Chondrocyte (in vitro differentiated cells): ENCODE measurements at regions not wholly inside any gene's neighbourhood (a gene's known extent, or its start where the extent isn't known, plus 50 kb on each side); places are given as distances from the start of the nearest gene placed in this dataset.

Source experiments
- DNase-seq: peaks from one replicate; pipeline ENCODE4 v3.0.0; 2021; ENCODE audit warnings: mixed read lengths, low spot score
- H3K27ac Mint-ChIP-seq: one replicate; pipeline ENCODE4 v1.8.0; 2021; ENCODE audit warnings: mild to moderate bottlenecking, moderate library complexity, mixed read lengths; ENCODE audit not compliant: unreplicated experiment
- H3K27me3 Mint-ChIP-seq: 2 replicates; pipeline ENCODE4 v1.8.0; 2021; ENCODE audit warnings: low read depth, mixed read lengths
- H3K36me3 Mint-ChIP-seq: 2 replicates; pipeline ENCODE4 v1.8.0; 2021; ENCODE audit warnings: low read depth, mixed read lengths
- H3K4me1 Mint-ChIP-seq: 2 replicates; pipeline ENCODE4 v1.8.0; 2021; ENCODE audit warnings: low read depth, mild to moderate bottlenecking, mixed read lengths
- H3K4me3 Mint-ChIP-seq: one replicate; pipeline ENCODE4 v1.8.0; 2021; ENCODE audit warnings: mild to moderate bottlenecking, moderate library complexity, mixed read lengths; ENCODE audit not compliant: unreplicated experiment
- H3K9me3 Mint-ChIP-seq: 2 replicates; pipeline ENCODE4 v1.8.0; 2021; ENCODE audit warnings: low read depth, mixed read lengths
- TF ChIP-seq, protein P1 (sequence below): fragments of 200-600 bp; sonication (generic); IDR thresholded peaks from 2 replicates; pipeline ENCODE4 v1.5.0; 2021; ENCODE audit warnings: antibody characterized with exemption, mild to moderate bottlenecking, moderate library complexity

DNA sequence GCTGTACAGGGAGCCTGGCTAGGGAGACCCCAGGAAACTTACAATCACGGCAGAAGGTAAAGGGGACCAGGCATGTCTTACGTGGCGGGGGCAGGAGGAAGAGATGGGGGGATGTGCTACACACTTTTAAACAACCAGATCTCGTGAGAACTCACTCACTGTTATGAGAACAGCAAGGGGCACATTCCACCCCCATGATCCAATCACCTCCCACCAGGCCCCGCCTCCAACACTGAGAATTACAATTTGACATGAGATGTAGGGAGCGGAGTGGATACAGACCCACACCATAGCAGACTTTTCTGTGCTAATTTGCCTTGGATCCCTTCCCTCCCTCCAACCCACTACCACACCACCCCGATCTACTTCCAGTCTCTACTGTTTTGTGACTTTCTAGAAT is 106.7 kb upstream of the PEG3 start:
- Mint-ChIP-seq H3K36me3 (no peaks in the 10 kb centered on the region), H3K27ac (no peak overlapping the region), H3K9me3 (peaks cover 56% of the 10 kb centered on the region), H3K4me1 (no peaks in the 10 kb centered on the region), H3K27me3 (no peaks in the 10 kb centered on the region), H3K4me3 (no peak overlapping the region)
- TF ChIP-seq, protein P1, sequence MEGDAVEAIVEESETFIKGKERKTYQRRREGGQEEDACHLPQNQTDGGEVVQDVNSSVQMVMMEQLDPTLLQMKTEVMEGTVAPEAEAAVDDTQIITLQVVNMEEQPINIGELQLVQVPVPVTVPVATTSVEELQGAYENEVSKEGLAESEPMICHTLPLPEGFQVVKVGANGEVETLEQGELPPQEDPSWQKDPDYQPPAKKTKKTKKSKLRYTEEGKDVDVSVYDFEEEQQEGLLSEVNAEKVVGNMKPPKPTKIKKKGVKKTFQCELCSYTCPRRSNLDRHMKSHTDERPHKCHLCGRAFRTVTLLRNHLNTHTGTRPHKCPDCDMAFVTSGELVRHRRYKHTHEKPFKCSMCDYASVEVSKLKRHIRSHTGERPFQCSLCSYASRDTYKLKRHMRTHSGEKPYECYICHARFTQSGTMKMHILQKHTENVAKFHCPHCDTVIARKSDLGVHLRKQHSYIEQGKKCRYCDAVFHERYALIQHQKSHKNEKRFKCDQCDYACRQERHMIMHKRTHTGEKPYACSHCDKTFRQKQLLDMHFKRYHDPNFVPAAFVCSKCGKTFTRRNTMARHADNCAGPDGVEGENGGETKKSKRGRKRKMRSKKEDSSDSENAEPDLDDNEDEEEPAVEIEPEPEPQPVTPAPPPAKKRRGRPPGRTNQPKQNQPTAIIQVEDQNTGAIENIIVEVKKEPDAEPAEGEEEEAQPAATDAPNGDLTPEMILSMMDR, result no peak
- no peak for DNase-seq

DNA sequence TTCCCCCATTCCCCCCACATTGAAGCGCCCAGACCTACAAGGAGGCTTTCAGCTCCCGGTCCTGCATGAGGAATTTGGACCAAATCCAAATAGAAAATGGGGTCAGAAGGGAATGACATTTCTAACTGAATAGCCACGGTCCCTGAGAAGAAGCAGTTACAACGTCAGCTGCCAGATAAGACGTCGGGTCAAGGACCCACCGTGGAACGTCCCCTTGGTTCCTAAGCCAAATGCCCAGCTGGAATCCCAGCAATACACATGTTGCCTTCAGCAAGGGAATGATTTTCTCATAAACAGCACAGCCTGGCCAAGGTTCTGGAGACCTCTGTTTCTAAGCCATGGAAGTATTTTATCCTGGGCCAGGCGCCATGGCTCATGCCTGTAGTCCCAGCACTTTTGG is 109.1 kb upstream of the PEG3 start:
- Mint-ChIP-seq H3K9me3 (peaks cover 66% of the 10 kb centered on the region), H3K4me1 (no peaks in the 10 kb centered on the region), H3K4me3 (no peak overlapping the region), H3K27ac (no peak overlapping the region), H3K36me3 (peaks cover 3% of the 10 kb centered on the region), H3K27me3 (no peaks in the 10 kb centered on the region)
- DNase-seq, result no peak
- TF ChIP-seq, protein P1, result no peak

DNA sequence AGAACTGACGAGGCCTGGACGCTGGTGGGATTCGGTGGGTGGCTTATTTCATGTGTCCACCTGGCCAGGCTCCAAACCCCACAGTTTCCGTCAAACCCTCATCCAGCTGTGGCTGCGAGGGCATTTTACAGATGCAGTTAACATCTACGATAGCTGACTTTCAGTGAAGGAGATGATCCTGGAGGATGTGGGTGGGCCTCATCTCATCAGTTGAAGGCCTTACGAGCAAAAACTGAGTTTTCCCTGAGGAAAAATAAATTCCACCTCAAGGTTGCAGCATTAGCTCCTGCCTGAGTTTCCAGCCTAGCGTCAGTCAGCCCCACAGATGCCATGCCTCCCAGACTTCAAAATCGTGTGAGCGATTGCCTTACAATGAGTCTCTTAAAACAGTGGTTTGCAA is 111.1 kb upstream of the PEG3 start:
- H3K9me3 Mint-ChIP-seq, result peaks cover 73% of the 10 kb centered on the region
- no peaks in the 10 kb centered on the region for H3K27me3 Mint-ChIP-seq
- H3K36me3 Mint-ChIP-seq, result peaks cover 5% of the 10 kb centered on the region
- no peak overlapping the region for H3K27ac Mint-ChIP-seq
- H3K4me1 Mint-ChIP-seq, result no peaks in the 10 kb centered on the region
- H3K4me3 Mint-ChIP-seq, result no peak overlapping the region
- TF ChIP-seq, protein P1, result no peak
- no peak for DNase-seq

DNA sequence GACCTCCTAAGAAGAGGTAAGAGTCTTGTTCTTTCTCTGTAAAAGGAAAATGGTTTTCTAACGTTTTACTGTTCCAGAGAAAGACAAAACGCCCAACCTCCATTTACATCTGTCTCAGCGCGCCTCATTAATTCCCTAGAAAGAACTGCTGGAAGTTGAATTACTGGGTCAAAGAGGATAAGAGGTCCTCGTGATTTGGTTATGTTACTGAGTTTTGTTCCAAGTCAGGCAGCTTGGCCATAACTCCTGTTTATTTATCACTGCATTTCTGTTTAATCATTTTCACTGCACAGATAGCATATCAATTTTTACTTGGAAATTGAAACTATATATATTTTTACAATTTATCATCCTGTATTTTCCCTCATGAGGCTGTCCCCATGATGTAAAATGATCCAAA is 112.9 kb upstream of the PEG3 start:
- Mint-ChIP-seq H3K27me3 (no peaks in the 10 kb centered on the region), H3K4me3 (no peak overlapping the region), H3K4me1 (no peaks in the 10 kb centered on the region), H3K27ac (no peak overlapping the region), H3K36me3 (peaks cover 6% of the 10 kb centered on the region), H3K9me3 (peaks cover 71% of the 10 kb centered on the region)
- TF ChIP-seq, protein P1, result no peak
- no peak for DNase-seq

DNA sequence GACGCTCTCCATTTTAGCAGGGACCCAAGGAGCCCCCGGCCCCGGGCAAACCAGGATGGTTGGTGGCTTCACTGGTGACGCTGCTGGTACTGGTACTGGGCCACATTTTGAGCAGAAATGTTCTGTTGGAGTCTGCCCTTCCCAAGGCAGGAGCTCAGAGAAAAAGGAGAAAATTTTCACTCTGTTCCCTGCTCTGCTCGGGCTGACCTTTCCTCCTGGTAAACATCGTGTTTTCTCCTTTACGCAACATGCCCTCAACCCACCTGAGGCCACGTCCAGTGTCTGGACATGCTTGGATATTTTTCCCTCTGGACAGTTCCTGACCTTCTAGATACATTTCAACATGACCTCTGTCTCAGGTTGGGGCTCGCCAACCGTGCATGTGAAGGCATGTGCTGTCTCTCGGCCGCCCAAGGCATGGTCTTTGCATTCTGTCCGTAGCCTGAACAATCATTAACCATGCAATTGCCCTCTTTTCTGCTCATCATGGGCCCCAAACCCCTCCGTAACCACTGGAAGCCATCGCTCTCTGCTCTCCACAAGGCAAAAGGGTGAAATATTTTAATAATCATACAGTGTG is 115.2 kb upstream of the PEG3 start:
- Mint-ChIP-seq H3K27me3 (no peaks in the 10 kb centered on the region), H3K4me1 (no peaks in the 10 kb centered on the region), H3K9me3 (peaks cover 69% of the 10 kb centered on the region), H3K27ac (no peak overlapping the region), H3K36me3 (peaks cover 7% of the 10 kb centered on the region), H3K4me3 (no peak overlapping the region)
- TF ChIP-seq, protein P1, result no peak
- no peak for DNase-seq
